ENCODE measurements at regions not wholly inside any gene's neighbourhood (a gene's known extent, or its start where the extent isn't known, plus 50 kb on each side); places are given as distances from the start of the nearest gene placed in this dataset.

GRCh38 chr17:410543-411401 lies 58.2 kb upstream of the RPH3AL start:
- peaks cover 4 to 58% (median 54%) of the 10 kb centered on the region in 4 experiments for H3K4me1 ChIP-seq (ENCODE audit: control extremely low read depth in 1 of 4, control insufficient read depth in 4 of 4, insufficient read depth in 4 of 4, low read length in 3 of 4)
- POLR2A ChIA-PET: interaction anchor here (0.5 kb wide), 1 partner anchor 11 kb away, joined by 3 read pairs; no protein-coding TSS in a partner anchor

GRCh38 chr17:409848-410542 lies 57.4 kb upstream of the RPH3AL start:
- H3K4me1 ChIP-seq (ENCODE audit: control extremely low read depth in 1 of 4, control insufficient read depth in 4 of 4, insufficient read depth in 4 of 4, low read length in 3 of 4): peaks cover 4 to 51% (median 46%) of the 10 kb centered on the region in 4 experiments

More at GRCh38 chr17:410543-411401, 58.2 kb upstream of the RPH3AL start:
- peak overlapping the region; percentile 52 to 89 (median 67) for H3K4me3 ChIP-seq (ENCODE audit: control insufficient read depth in 1 of 7, extremely low read depth in 1 of 7, insufficient read depth in 4 of 7, low read depth in 2 of 7, low read length in 6 of 7)
- H3K27ac ChIP-seq (ENCODE audit: insufficient read depth in 1 of 2, low read depth in 1 of 2, low read length in 2 of 2, poor library complexity in 1 of 2, severe bottlenecking in 2 of 2): peak overlapping the region; percentile 46 to 81
- no peaks in the 10 kb centered on the region for H3K9me3 ChIP-seq (ENCODE audit: control extremely low read depth in 1 of 5, control insufficient read depth in 4 of 5, insufficient read depth in 2 of 5, low read depth in 1 of 5, low read length in 4 of 5)
- peak in 2 of 3 donors; percentile 50 to 56 for DNase-seq
- 30% methylated on average over 23 of the region's 27 CpGs for WGBS (ENCODE audit: insufficient coverage)
- CTCF ChIA-PET: interaction anchor here (0.6 to 3.2 kb wide), 13 partner anchors 33 to 300 kb away, joined by 3 to 30 read pairs (median 8); no protein-coding TSS in a partner anchor
- H3K27me3 ChIP-seq (replicated peaks in 2 of 5; ENCODE audit: control insufficient read depth in 4 of 5, insufficient read depth in 5 of 5, low read length in 4 of 5): no peaks in the 10 kb centered on the region
- peaks cover 0 to 31% (median 19%) of the 10 kb centered on the region in 4 experiments for H3K36me3 ChIP-seq (ENCODE audit: control insufficient read depth in 4 of 4, insufficient read depth in 4 of 4, low read length in 3 of 4)

DNA sequence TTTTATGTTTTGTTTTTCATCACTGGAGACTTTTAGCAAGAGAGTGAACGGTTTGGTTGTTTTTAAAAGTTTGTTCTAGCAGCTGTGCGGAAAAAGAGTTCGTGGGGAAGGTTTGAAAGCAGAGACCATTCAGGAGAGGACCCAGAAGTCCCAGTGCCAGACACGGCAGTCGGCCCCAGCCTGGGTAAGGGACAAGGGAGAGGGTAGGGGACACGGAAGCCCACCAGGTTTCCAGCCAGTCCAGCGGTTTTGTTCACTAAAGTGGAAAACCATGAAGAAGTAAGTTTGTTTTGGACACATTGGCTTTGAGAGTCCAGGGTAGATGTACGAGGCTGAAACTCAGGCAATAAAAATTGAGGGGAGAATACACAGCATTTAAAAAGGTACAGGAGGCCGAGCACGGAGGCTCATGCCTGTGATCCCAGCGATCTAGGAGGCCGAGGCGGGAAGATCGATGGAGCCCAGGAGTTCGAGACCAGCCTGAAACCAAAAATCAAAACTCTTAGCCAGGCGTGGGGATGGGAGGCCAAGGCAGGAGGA lies 56.8 kb upstream of the RPH3AL start:
- DNase-seq: no peak
- ChIA-PET POLR2A (interaction anchor here (0.6 kb wide), 1 partner anchor 104 kb away, joined by 4 read pairs; no protein-coding TSS in a partner anchor), CTCF (no interaction called here)
- Histone ChIP-seq H3K27ac (ENCODE audit: insufficient read depth in 1 of 2, low read depth in 1 of 2, low read length in 2 of 2, poor library complexity in 1 of 2, severe bottlenecking in 2 of 2) (no peak overlapping the region), H3K9me3 (ENCODE audit: control extremely low read depth in 1 of 5, control insufficient read depth in 4 of 5, insufficient read depth in 2 of 5, low read depth in 1 of 5, low read length in 4 of 5) (no peaks in the 10 kb centered on the region), H3K27me3 (replicated peaks in 2 of 5; ENCODE audit: control insufficient read depth in 4 of 5, insufficient read depth in 5 of 5, low read length in 4 of 5) (no peaks in the 10 kb centered on the region), H3K36me3 (ENCODE audit: control insufficient read depth in 4 of 4, insufficient read depth in 4 of 4, low read length in 3 of 4) (peaks cover 0 to 39% (median 21%) of the 10 kb centered on the region in 4 experiments), H3K4me1 (ENCODE audit: control extremely low read depth in 1 of 4, control insufficient read depth in 4 of 4, insufficient read depth in 4 of 4, low read length in 3 of 4) (peaks cover 4 to 44% (median 40%) of the 10 kb centered on the region in 4 experiments), H3K4me3 (ENCODE audit: control insufficient read depth in 1 of 7, extremely low read depth in 1 of 7, insufficient read depth in 4 of 7, low read depth in 2 of 7, low read length in 6 of 7) (peak overlapping the region; percentile 9 to 89 (median 67))
- 82% methylated on average over 15 of the region's 16 CpGs for whole genome bisulfite sequencing (ENCODE audit: insufficient coverage)

More at GRCh38 chr17:409848-410542, 57.4 kb upstream of the RPH3AL start:
- H3K27ac ChIP-seq (ENCODE audit: insufficient read depth in 1 of 2, low read depth in 1 of 2, low read length in 2 of 2, poor library complexity in 1 of 2, severe bottlenecking in 2 of 2): peak overlapping the region; percentile 46 to 81
- H3K9me3 ChIP-seq (ENCODE audit: control extremely low read depth in 1 of 5, control insufficient read depth in 4 of 5, insufficient read depth in 2 of 5, low read depth in 1 of 5, low read length in 4 of 5): no peaks in the 10 kb centered on the region
- peak overlapping the region; percentile 52 to 89 (median 67) for H3K4me3 ChIP-seq (ENCODE audit: control insufficient read depth in 1 of 7, extremely low read depth in 1 of 7, insufficient read depth in 4 of 7, low read depth in 2 of 7, low read length in 6 of 7)
- ChIA-PET CTCF (interaction anchor here (0.6 to 3.2 kb wide), 3 partner anchors 81 to 290 kb away, joined by 3 to 25 read pairs (median 5); no protein-coding TSS in a partner anchor), POLR2A (interaction anchor here (0.5 kb wide), 1 partner anchor 12 kb away, joined by 3 read pairs; no protein-coding TSS in a partner anchor)
- peaks cover 0 to 33% (median 19%) of the 10 kb centered on the region in 4 experiments for H3K36me3 ChIP-seq (ENCODE audit: control insufficient read depth in 4 of 4, insufficient read depth in 4 of 4, low read length in 3 of 4)
- 1% methylated on average over 75 of the region's 80 CpGs for WGBS (ENCODE audit: insufficient coverage)
- H3K27me3 ChIP-seq (replicated peaks in 2 of 5; ENCODE audit: control insufficient read depth in 4 of 5, insufficient read depth in 5 of 5, low read length in 4 of 5): no peaks in the 10 kb centered on the region
- DNase-seq: peak; percentile 97 to 99 (median 97)

GRCh38 chr17:404703-405102 lies 52.1 kb upstream of the RPH3AL start:
- peaks cover 14 to 55% (median 39%) of the 10 kb centered on the region in 4 experiments for H3K36me3 ChIP-seq (ENCODE audit: control insufficient read depth in 4 of 4, insufficient read depth in 4 of 4, low read length in 3 of 4)
- H3K4me3 ChIP-seq (ENCODE audit: control insufficient read depth in 1 of 7, extremely low read depth in 1 of 7, insufficient read depth in 4 of 7, low read depth in 2 of 7, low read length in 6 of 7): no peak overlapping the region
- H3K9me3 ChIP-seq (ENCODE audit: control extremely low read depth in 1 of 5, control insufficient read depth in 4 of 5, insufficient read depth in 2 of 5, low read depth in 1 of 5, low read length in 4 of 5): no peaks in the 10 kb centered on the region
- H3K27me3 ChIP-seq (replicated peaks in 2 of 5; ENCODE audit: control insufficient read depth in 4 of 5, insufficient read depth in 5 of 5, low read length in 4 of 5): no peaks in the 10 kb centered on the region
- H3K27ac ChIP-seq (ENCODE audit: insufficient read depth in 1 of 2, low read depth in 1 of 2, low read length in 2 of 2, poor library complexity in 1 of 2, severe bottlenecking in 2 of 2): no peak overlapping the region
- DNase-seq: no peak
- peaks cover 0 to 9% (median 7%) of the 10 kb centered on the region in 4 experiments for H3K4me1 ChIP-seq (ENCODE audit: control extremely low read depth in 1 of 4, control insufficient read depth in 4 of 4, insufficient read depth in 4 of 4, low read length in 3 of 4)
- ChIA-PET CTCF (interaction anchor here (2.0 kb wide), 1 partner anchor 18 kb away, joined by 6 read pairs; no protein-coding TSS in a partner anchor), POLR2A (no interaction called here)
- WGBS (ENCODE audit: insufficient coverage): 96% methylated on average over 6 of the region's 7 CpGs
